ENCODE measurements at regions not wholly inside any gene's neighbourhood (a gene's known extent, or its start where the extent isn't known, plus 50 kb on each side); places are given as distances from the start of the nearest gene placed in this dataset.

DNA sequence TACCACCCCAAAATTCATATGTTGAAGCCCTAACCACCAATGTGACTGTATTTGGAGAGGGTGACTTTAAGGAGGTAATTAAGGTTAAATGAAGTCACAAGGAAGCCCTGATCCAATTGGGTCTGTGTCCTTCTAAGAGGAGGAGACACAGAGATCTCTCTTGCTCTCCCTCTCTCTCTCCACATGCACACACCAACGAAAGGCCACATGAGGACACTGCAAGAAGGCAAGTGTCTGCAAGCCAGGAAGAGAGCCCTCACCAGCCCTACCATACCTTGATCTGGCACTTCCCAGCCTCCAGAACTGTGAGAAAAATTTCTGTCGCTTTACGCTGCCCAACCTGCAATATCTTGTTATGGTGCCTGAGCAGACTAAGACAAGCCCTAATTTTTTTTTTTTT is 56.0 kb upstream of the NEBL start:
- intact Hi-C loops (cut with DNase I; ENCODE audit: low total_unique reads) = no loop called here
- Histone ChIP-seq H3K36me3 (no peaks in the 10 kb centered on the region), H3K27ac (no peak overlapping the region), H3K9me3 (no peaks in the 10 kb centered on the region), H3K27me3 (no peaks in the 10 kb centered on the region), H3K4me1 (no peaks in the 10 kb centered on the region), H3K4me3 (no peak overlapping the region)
- WGBS, 5 donors = 90 to 100% (median 91%) methylated on average over 3 of the region's 3 CpGs
- no peak for DNase-seq
- no peak for TF ChIP-seq CTCF (IDR thresholded peaks at IDR 0.05)
- no peak for TF ChIP-seq EP300 (IDR thresholded peaks at IDR 0.05)
- TF ChIP-seq POLR2A (IDR thresholded peaks at IDR 0.05) = no peak
- no peak for TF ChIP-seq POLR2AphosphoS5 (IDR thresholded peaks at IDR 0.05)

- 62 to 79% (median 68%) methylated on average over 6 of the region's 6 CpGs for WGBS, 5 donors
- no peaks in the 10 kb centered on the region for H3K36me3 ChIP-seq
- H3K27ac ChIP-seq = no peak overlapping the region
- TF ChIP-seq CTCF (IDR thresholded peaks at IDR 0.05) (no peak), POLR2A (IDR thresholded peaks at IDR 0.05) (no peak), EP300 (IDR thresholded peaks at IDR 0.05) (no peak), POLR2AphosphoS5 (IDR thresholded peaks at IDR 0.05) (no peak)
- no peak overlapping the region for H3K4me3 ChIP-seq
- no peak for DNase-seq
- no peaks in the 10 kb centered on the region for H3K9me3 ChIP-seq
- no peaks in the 10 kb centered on the region for H3K4me1 ChIP-seq
- no peaks in the 10 kb centered on the region for H3K27me3 ChIP-seq
- intact Hi-C loops (cut with DNase I; ENCODE audit: low total_unique reads) = no loop called here
These were observed 52.9 kb upstream of the NEBL start for GRCh38 chr10:20949967-20950366.

DNA sequence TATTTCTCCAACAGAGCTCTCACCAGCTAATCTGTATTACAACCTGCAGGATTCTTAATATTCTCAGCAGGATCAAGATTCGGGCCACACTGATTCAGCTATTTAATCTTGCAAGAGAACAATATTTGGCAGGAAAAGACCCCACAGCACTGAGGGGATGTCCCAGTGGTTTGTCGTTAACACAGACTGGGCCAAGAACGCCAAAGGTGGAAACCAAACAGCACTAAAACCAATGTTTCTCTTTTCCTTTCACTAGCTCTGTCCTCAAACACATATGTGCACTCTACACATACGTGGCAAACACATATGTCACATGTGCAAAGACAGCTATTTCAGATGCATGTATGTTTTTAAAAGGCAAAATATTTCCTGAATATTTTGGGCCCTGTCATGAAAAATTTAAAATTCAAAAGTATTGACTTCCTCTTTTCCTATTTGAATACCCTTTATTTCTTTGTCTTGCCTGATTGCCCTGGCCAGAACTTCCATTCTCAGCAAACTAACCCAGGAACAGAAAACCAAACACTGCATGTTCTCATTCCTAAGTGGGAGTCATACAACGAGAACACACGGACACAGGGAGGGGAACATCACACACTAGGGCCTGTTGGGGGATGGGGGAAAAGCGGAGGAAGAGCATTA is 51.7 kb upstream of the NEBL start:
- intact Hi-C loops (cut with DNase I; ENCODE audit: low total_unique reads) = no loop called here
- DNase-seq = no peak
- 59 to 76% (median 71%) methylated on average over 7 of the region's 7 CpGs for WGBS, 5 donors

More for the DNA sequence above, 51.7 kb upstream of the NEBL start:
- no peaks in the 10 kb centered on the region for H3K36me3 ChIP-seq
- H3K27ac ChIP-seq = no peak overlapping the region
- no peak overlapping the region for H3K4me3 ChIP-seq
- no peaks in the 10 kb centered on the region for H3K9me3 ChIP-seq
- H3K27me3 ChIP-seq = no peaks in the 10 kb centered on the region
- H3K4me1 ChIP-seq = no peaks in the 10 kb centered on the region
- TF ChIP-seq POLR2A (IDR thresholded peaks at IDR 0.05) (no peak), EP300 (IDR thresholded peaks at IDR 0.05) (no peak), POLR2AphosphoS5 (IDR thresholded peaks at IDR 0.05) (no peak), CTCF (IDR thresholded peaks at IDR 0.05) (no peak)

Small RNA genes lying in the stretch of these regions (small RNA-seq; reads per million reads assigned to genes)
- gene AL158209.2 (0 reads per million in 4 donors), gene RF00017 (0 reads per million in 4 donors), gene RNU6-15P (0 reads per million in 4 donors)

All from stomach (tissue), 8 donors.